Caco-2 (cell line): ENCODE measurements at regions not wholly inside any gene's neighbourhood (a gene's known extent, or its start where the extent isn't known, plus 50 kb on each side); places are given as distances from the start of the nearest gene placed in this dataset.

Experiments used
- BruUV-seq: library from RNA; stranded (reverse); fragments of 400-500 nt; replicated peaks from 2 replicates; lab custom pipeline; 2021; lab: Mats Ljungman, UMichigan
- CTCF ChIA-PET: fragments of 300-600 bp; sonication (Branson Sonifier 250); formaldehyde crosslinking; loops from one replicate; lab custom pipeline; 2022; ENCODE audit warnings: antibody characterized with exemption; lab: Charles Lee
- POLR2A ChIA-PET: fragments of 300-600 bp; sonication (Branson Sonifier 250); formaldehyde crosslinking; loops from one replicate; lab custom pipeline; 2022; ENCODE audit warnings: antibody characterized with exemption; lab: Charles Lee
- DNase-seq, 2 experiments: peaks; one replicate each; pipeline versions ENCODE4 v3.0.0 to v3.0.0-alpha.2; 2020 to 2022
- H3K27me3 ChIP-seq: replicated peaks from 2 replicates; pipeline ENCODE4 v1.6.0; 2011; ENCODE audit warnings: low read length; ENCODE audit not compliant: control insufficient read depth, insufficient read depth
- H3K36me3 ChIP-seq: 2 replicates; pipeline ENCODE4 v1.5.1; 2011; ENCODE audit warnings: low read length; ENCODE audit not compliant: control insufficient read depth, insufficient read depth
- H3K4me1 ChIP-seq: fragments of 250-450 bp; sonication (Bioruptor Pico); 2 replicates; pipeline ENCODE4 v1.5.1; 2020; ENCODE audit warnings: mild to moderate bottlenecking
- H3K4me3 ChIP-seq: 2 replicates; pipeline ENCODE4 v1.5.1; 2011; ENCODE audit warnings: low read depth, mild to moderate bottlenecking, control low read depth, low read length
- H3K9me3 ChIP-seq: fragments of 250-450 bp; sonication (Bioruptor Pico); 2 replicates; pipeline ENCODE4 v1.5.1; 2020; ENCODE audit warnings: mild to moderate bottlenecking, moderate library complexity
- H3K27ac Mint-ChIP-seq: one replicate; pipeline ENCODE4 v1.8.0; 2022; ENCODE audit warnings: mixed read lengths; ENCODE audit not compliant: unreplicated experiment
- H3K27me3 Mint-ChIP-seq: one replicate; pipeline ENCODE4 v1.8.0; 2022; ENCODE audit warnings: mixed read lengths; ENCODE audit not compliant: insufficient read depth, unreplicated experiment
- H3K36me3 Mint-ChIP-seq: one replicate; pipeline ENCODE4 v1.8.0; 2022; ENCODE audit warnings: mild to moderate bottlenecking, mixed read lengths; ENCODE audit not compliant: insufficient read depth, unreplicated experiment
- H3K4me1 Mint-ChIP-seq: one replicate; pipeline ENCODE4 v1.8.0; 2022; ENCODE audit warnings: low read depth, mixed read lengths; ENCODE audit not compliant: unreplicated experiment
- H3K4me3 Mint-ChIP-seq: one replicate; pipeline ENCODE4 v1.8.0; 2022; ENCODE audit warnings: mild to moderate bottlenecking, moderate library complexity, mixed read lengths; ENCODE audit not compliant: unreplicated experiment
- H3K9me3 Mint-ChIP-seq: one replicate; pipeline ENCODE4 v1.8.0; 2022; ENCODE audit warnings: mixed read lengths; ENCODE audit not compliant: unreplicated experiment
- CTCF ChIP-seq, 2 experiments: fragments of 200-600 bp in 1 of 2; IDR thresholded peaks; 1 replicate in 1 of 2; 2 replicates in 1 of 2; pipeline versions ENCODE4 v1.5.1 to v1.8.0; 2011 to 2022; ENCODE audit warnings: antibody characterized with exemption in 1 of 2, control low read depth in 1 of 2, inconsistent platforms in 1 of 2, low read depth in 1 of 2, low read length in 1 of 2, mild to moderate bottlenecking in 1 of 2, moderate library complexity in 1 of 2; ENCODE audit not compliant: insufficient read depth in 1 of 2, severe bottlenecking in 1 of 2, unreplicated experiment in 1 of 2
- intact Hi-C: fragments of 100-400 bp; cut with micrococcal nuclease; formaldehyde crosslinking; loops from one replicate; pipeline ENCODE4 v1.10.0; 2022; ENCODE audit not compliant: unreplicated experiment

- no peak for DNase-seq
- ChIA-PET POLR2A (no interaction called here), CTCF (no interaction called here)
- Histone ChIP-seq H3K27me3 (no peaks in the 10 kb centered on the region), H3K9me3 (no peaks in the 10 kb centered on the region), H3K36me3 (no peaks in the 10 kb centered on the region), H3K4me1 (no peaks in the 10 kb centered on the region), H3K4me3 (no peak overlapping the region)
- Mint-ChIP-seq H3K27me3 (peaks cover 4% of the 10 kb centered on the region), H3K27ac (no peak overlapping the region), H3K36me3 (no peaks in the 10 kb centered on the region), H3K4me3 (no peak overlapping the region), H3K4me1 (no peaks in the 10 kb centered on the region), H3K9me3 (no peaks in the 10 kb centered on the region)
- no TSS peak for BruUV-seq
- intact Hi-C loops: no loop called here
- TF ChIP-seq CTCF (IDR thresholded peaks at IDR 0.05; ENCODE audit: insufficient read depth in 1 of 2, low read depth in 1 of 2, low read length in 1 of 2, severe bottlenecking in 1 of 2, unreplicated experiment in 1 of 2): no peak
Observed at GRCh38 chr5:87121304-87122150, 146.2 kb upstream of the RASA1 start.

DNA sequence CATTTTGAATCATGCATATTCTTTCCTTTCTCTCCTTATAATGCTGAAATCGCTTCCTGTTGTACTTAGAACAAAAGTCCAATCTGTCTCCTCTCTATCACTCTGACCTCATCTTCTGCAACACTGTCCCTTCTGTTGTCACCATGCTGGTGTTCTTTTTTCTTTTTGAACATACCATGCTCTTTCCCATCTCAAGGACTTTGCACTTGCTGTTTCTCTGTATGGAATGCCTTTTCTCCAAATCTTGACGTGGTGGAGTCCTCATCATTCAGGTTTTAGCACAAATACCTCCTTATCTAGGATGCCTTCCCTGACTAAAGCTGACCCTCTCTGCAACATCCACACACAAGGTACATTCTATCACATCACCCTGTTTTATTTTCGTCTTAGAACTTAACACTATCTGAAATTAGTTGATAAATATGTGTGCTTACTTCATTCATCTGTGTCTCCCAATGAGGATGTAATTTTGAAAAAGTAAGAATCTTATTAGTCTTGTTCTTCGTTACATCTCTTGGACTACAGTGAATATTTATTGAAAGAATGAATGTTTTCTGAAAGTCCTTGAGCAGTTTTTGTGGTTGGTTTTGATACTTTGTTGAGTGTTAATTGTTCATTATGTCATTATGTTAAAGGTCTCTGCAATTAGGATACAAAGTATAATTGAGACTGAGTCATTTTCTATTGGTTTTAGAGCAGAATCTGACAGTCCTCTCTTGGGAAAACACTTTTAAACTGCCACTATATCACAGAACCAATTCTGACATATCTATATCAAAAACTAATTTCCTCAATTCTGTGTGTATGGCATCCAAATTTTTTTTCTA lies 145.3 kb upstream of the RASA1 start:
- no TSS peak for BruUV-seq
- Mint-ChIP-seq H3K27ac (no peak overlapping the region), H3K4me3 (no peak overlapping the region), H3K9me3 (no peaks in the 10 kb centered on the region), H3K4me1 (no peaks in the 10 kb centered on the region), H3K27me3 (peaks cover 6% of the 10 kb centered on the region), H3K36me3 (no peaks in the 10 kb centered on the region)
- ChIA-PET CTCF (no interaction called here), POLR2A (no interaction called here)
- H3K4me3 ChIP-seq: no peak overlapping the region
- H3K4me1 ChIP-seq: no peaks in the 10 kb centered on the region
- no peaks in the 10 kb centered on the region for H3K9me3 ChIP-seq
- DNase-seq: no peak
- intact Hi-C loops: no loop called here
- H3K27me3 ChIP-seq: no peaks in the 10 kb centered on the region
- no peaks in the 10 kb centered on the region for H3K36me3 ChIP-seq
- no peak for TF ChIP-seq CTCF (IDR thresholded peaks at IDR 0.05; ENCODE audit: insufficient read depth in 1 of 2, low read depth in 1 of 2, low read length in 1 of 2, severe bottlenecking in 1 of 2, unreplicated experiment in 1 of 2)

DNA sequence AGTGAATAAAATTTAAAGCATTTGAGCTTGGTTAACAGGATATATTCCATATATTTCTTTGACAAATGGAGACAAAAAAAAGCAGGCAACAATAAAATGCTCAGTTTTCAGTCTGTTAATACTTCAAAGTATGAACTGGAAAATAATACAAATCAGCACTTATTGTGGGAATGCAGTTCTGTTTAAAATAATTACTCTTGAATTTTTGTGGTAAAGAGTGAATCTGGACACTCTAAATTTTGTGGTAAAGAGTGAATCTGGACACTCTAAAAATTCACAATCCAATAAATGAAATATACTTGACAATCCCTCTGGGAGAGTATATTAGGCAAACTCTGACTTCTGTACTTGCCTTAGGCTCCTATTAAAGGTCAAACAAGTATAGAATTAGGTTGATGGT lies 141.9 kb upstream of the RASA1 start:
- Histone ChIP-seq H3K27me3 (no peaks in the 10 kb centered on the region), H3K4me3 (no peak overlapping the region), H3K9me3 (no peaks in the 10 kb centered on the region), H3K36me3 (no peaks in the 10 kb centered on the region), H3K4me1 (no peaks in the 10 kb centered on the region)
- no peak overlapping the region for H3K27ac Mint-ChIP-seq
- H3K36me3 Mint-ChIP-seq: no peaks in the 10 kb centered on the region
- ChIA-PET CTCF (no interaction called here), POLR2A (no interaction called here)
- intact Hi-C loops: no loop called here
- no TSS peak for BruUV-seq
- no peak overlapping the region for H3K4me3 Mint-ChIP-seq
- TF ChIP-seq CTCF (IDR thresholded peaks at IDR 0.05; ENCODE audit: insufficient read depth in 1 of 2, low read depth in 1 of 2, low read length in 1 of 2, severe bottlenecking in 1 of 2, unreplicated experiment in 1 of 2): no peak
- no peaks in the 10 kb centered on the region for H3K4me1 Mint-ChIP-seq
- peaks cover 10% of the 10 kb centered on the region for H3K27me3 Mint-ChIP-seq
- DNase-seq: no peak
- no peaks in the 10 kb centered on the region for H3K9me3 Mint-ChIP-seq
